K562 (cell line): ENCODE measurements at regions not wholly inside any gene's neighbourhood (a gene's known extent, or its start where the extent isn't known, plus 50 kb on each side); places are given as distances from the start of the nearest gene placed in this dataset.

Experiments
- ATAC-seq: fragments of 200-7000 bp; cut with Tn5 transposase; 3 replicates; pipeline ENCODE4 v1.9.1; 2020; ENCODE audit warnings: moderate library complexity
- BruUV-seq: library from RNA; stranded (reverse); fragments of 400-500 nt; replicated peaks from 2 replicates; lab custom pipeline; 2021; lab: Mats Ljungman, UMichigan
- CTCF ChIA-PET: fragments of 300-600 bp; formaldehyde crosslinking; extraction: SDS; loops from one replicate; lab custom pipeline; 2021; ENCODE audit warnings: low intra/inter-chr PET ratio; lab: Yijun Ruan, JAX
- POLR2A ChIA-PET: fragments of 300-600, 350-650 bp; sonication (Branson Sonifier 250); formaldehyde crosslinking; extraction: SDS; loops from one replicate; lab custom pipeline; 2021; ENCODE audit warnings: antibody characterized with exemption, inconsistent platforms; lab: Yijun Ruan, JAX
- DNase-seq, 4 experiments: peaks; one replicate each; pipeline versions ENCODE4 v3.0.0 to v3.0.0-alpha.2; 2011 to 2018; ENCODE audit warnings: low spot score in 3 of 4, mixed read lengths in 3 of 4; ENCODE audit errors: extremely low read depth in 1 of 4
- FAIRE-seq: peaks from 2 replicates; lab custom pipeline; 2011; peaks lifted over from hg19 to GRCh38; lab: Jason Lieb, UNC
- H2AFZ ChIP-seq: 2 replicates; pipeline ENCODE4 v1.6.0; 2011; ENCODE audit warnings: low read depth, low read length, control low read depth, inconsistent platforms
- H3K27ac ChIP-seq: fragments of 200-600 bp; 3 replicates; pipeline ENCODE4 v1.8.0; 2011; ENCODE audit warnings: low read depth, mild to moderate bottlenecking, control low read depth, inconsistent platforms, low read length, moderate library complexity, mixed read lengths; ENCODE audit errors: extremely low read depth
- H3K27me3 ChIP-seq, 2 experiments: fragments of 300-600 bp in 1 of 2; 2 replicates in 1 of 2; 3 replicates in 1 of 2; pipeline versions ENCODE4 v1.6.0 to v1.8.0; 2011; ENCODE audit warnings: inconsistent platforms in 2 of 2, low read length in 2 of 2, mild to moderate bottlenecking in 1 of 2, mixed read lengths in 1 of 2, moderate library complexity in 1 of 2; ENCODE audit not compliant: control insufficient read depth in 2 of 2, insufficient read depth in 2 of 2
- H3K36me3 ChIP-seq: fragments of 300-600 bp; 3 replicates; pipeline ENCODE4 v1.8.0; 2011; ENCODE audit warnings: mild to moderate bottlenecking, low read length, inconsistent platforms; ENCODE audit not compliant: control insufficient read depth, insufficient read depth
- H3K4me1 ChIP-seq, 2 experiments: fragments of 200-600 bp in 1 of 2; replicated peaks in 1 of 2; 2 replicates in 1 of 2; 3 replicates in 1 of 2; pipeline versions ENCODE4 v1.5.1 to v1.8.0; 2011; ENCODE audit warnings: inconsistent platforms in 2 of 2, low read length in 2 of 2, mild to moderate bottlenecking in 1 of 2, mixed read lengths in 1 of 2, moderate library complexity in 1 of 2; ENCODE audit not compliant: control insufficient read depth in 2 of 2, insufficient read depth in 2 of 2
- H3K4me2 ChIP-seq: 2 replicates; pipeline ENCODE4 v1.6.1; 2011; ENCODE audit warnings: low read length, control low read depth, inconsistent platforms, mixed read lengths; ENCODE audit not compliant: insufficient read depth
- H3K4me3 ChIP-seq: fragments of 200-600 bp; sonication (generic), shearing (Covaris generic); 2 replicates; pipeline ENCODE4 v1.5.1; 2016; ENCODE audit warnings: control low read depth, inconsistent platforms
- H3K79me2 ChIP-seq: fragments of 200-600 bp; 3 replicates; pipeline ENCODE4 v1.8.0; 2011; ENCODE audit warnings: low read length, inconsistent platforms; ENCODE audit not compliant: control insufficient read depth, insufficient read depth
- H3K9ac ChIP-seq, 2 experiments: 2 replicates each; pipeline versions ENCODE4 v1.6.0 to v1.6.1; 2011; ENCODE audit warnings: low read depth in 2 of 2, low read length in 2 of 2, control low read depth in 1 of 2, inconsistent platforms in 1 of 2, mild to moderate bottlenecking in 1 of 2, mixed read lengths in 1 of 2; ENCODE audit not compliant: insufficient read depth in 1 of 2
- H3K9me1 ChIP-seq: one replicate; pipeline ENCODE4 v1.6.0; 2011; ENCODE audit warnings: inconsistent platforms, mild to moderate bottlenecking, low read length, moderate library complexity; ENCODE audit not compliant: control insufficient read depth, insufficient read depth
- H3K9me3 ChIP-seq: replicated peaks from 2 replicates; pipeline ENCODE4 v1.5.1; 2011; ENCODE audit warnings: low read depth, low read length, inconsistent platforms; ENCODE audit not compliant: control insufficient read depth, insufficient read depth
- H4K20me1 ChIP-seq: replicated peaks from 2 replicates; pipeline ENCODE4 v1.6.1; 2011; ENCODE audit warnings: low read length, inconsistent platforms, mixed read lengths; ENCODE audit not compliant: control insufficient read depth, insufficient read depth
- CUX1 ChIP-seq: fragments of 200-800 bp; sonication (Bioruptor generic); IDR thresholded peaks from 2 replicates; pipeline ENCODE4 v1.6.1; 2016; ENCODE audit warnings: missing genetic modification characterization, missing compliant biosample characterization
- KDM4B ChIP-seq, 2 experiments: fragments of 450-650 bp in 1 of 2; sonication (generic) in 1 of 2; IDR thresholded peaks; 2 replicates each; pipeline ENCODE4 v1.6.1; 2016 to 2017; ENCODE audit warnings: borderline replicate concordance in 2 of 2, antibody characterized with exemption in 1 of 2, low read depth in 1 of 2, mild to moderate bottlenecking in 1 of 2
- MAFF ChIP-seq: IDR thresholded peaks from 2 replicates; pipeline ENCODE4 v1.6.1; 2012; ENCODE audit warnings: low read length, improper control_type of control experiment
- POLR2AphosphoS2 ChIP-seq: IDR thresholded peaks from 2 replicates; pipeline ENCODE4 v1.6.1; 2012; ENCODE audit warnings: low read length, improper control_type of control experiment
- POLR2H ChIP-seq: IDR thresholded peaks from 2 replicates; pipeline ENCODE4 v1.6.1; 2016; ENCODE audit warnings: missing genetic modification characterization, low read depth, mild to moderate bottlenecking, control low read depth, missing compliant biosample characterization, moderate library complexity
- SNIP1 ChIP-seq: fragments of 450-650 bp; IDR thresholded peaks from 2 replicates; pipeline ENCODE4 v1.7.1; 2017; ENCODE audit warnings: low read depth, mild to moderate bottlenecking
- TEAD1 ChIP-seq, 2 experiments: fragments of 450-650 bp in 1 of 2; sonication (generic) in 1 of 2; formaldehyde crosslinking; IDR thresholded peaks; 2 replicates each; pipeline versions ENCODE4 v1.4.0 to v1.8.0; 2020 to 2022; ENCODE audit warnings: mild to moderate bottlenecking in 2 of 2, missing genetic modification reagents in 1 of 2
- ZBED1 ChIP-seq: IDR thresholded peaks from 2 replicates; pipeline ENCODE4 v1.6.1; 2014
- ZNF609 ChIP-seq: sonication (generic); formaldehyde crosslinking; IDR thresholded peaks from 2 replicates; pipeline ENCODE4 v1.8.1; 2023; ENCODE audit warnings: missing genetic modification reagents, mild to moderate bottlenecking, borderline replicate concordance
- WGBS: fragments of 100-300 bp; shearing (Covaris generic); methylation state at CpG from one replicate; pipeline ENCODE4 v1.1.6; 2016; ENCODE audit warnings: low coverage, mixed read lengths; ENCODE audit not compliant: insufficient coverage; ENCODE audit errors: missing lambda C conversion rate; 5-methylcytosine and 5-hydroxymethylcytosine counted together
- in situ Hi-C: fragments of 300-500 bp; cut with MboI; formaldehyde crosslinking; loops from 4 replicates; pipeline ENCODE4 v1.15.0; 2018; ENCODE audit warnings: inconsistent platforms, mixed read lengths
- intact Hi-C: fragments of 100-400 bp; cut with micrococcal nuclease; formaldehyde crosslinking; loops from 2 replicates; pipeline ENCODE4 v1.14.2; 2022

DNA sequence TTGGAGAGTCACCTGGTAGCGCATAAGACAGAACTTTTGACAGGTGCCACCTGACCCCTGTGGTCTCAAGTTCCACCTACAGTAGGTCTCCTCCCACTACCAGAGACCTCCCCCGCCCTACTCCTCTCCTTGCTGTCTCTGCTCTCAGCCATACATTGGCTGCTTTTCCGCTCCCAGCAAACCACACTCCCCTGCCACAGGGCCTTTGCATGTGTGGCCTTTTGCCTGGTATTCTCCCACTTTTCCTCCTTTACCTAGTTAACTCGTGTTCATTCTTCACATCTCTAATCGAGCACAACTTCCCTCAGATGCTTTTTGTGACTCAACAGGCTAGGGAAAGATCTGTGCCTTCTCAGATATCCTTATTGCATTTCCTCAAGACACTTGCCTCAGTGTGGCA is 218.3 kb upstream of the EEF2KMT start:
- CTCF ChIA-PET = no interaction called here
- no peak for ATAC-seq

More for the DNA sequence above, 218.3 kb upstream of the EEF2KMT start:
- no TSS peak for BruUV-seq
- in situ Hi-C loops (no loop called here), intact Hi-C loops (no loop called here)
- Histone ChIP-seq H3K27me3 (no peaks in the 10 kb centered on the region), H3K36me3 (no peaks in the 10 kb centered on the region), H3K4me3 (no peak overlapping the region), H3K9me3 (no peaks in the 10 kb centered on the region), H3K4me1 (no peaks in the 10 kb centered on the region), H2AFZ (no peak overlapping the region), H3K9ac (no peak overlapping the region), H4K20me1 (0 out of 2 replicates have a peak, but pooled peaks cover 8% of the 10 kb centered on the region), H3K27ac (no peak overlapping the region)
- WGBS = 2% methylated on average over 5 of the region's 5 CpGs
- POLR2A ChIA-PET = no interaction called here
- FAIRE-seq = no peak
- no peak for TF ChIP-seq SNIP1
- no peak for TF ChIP-seq TEAD1 (CRISPR knock-in tag; IDR thresholded peaks at IDR 0.05)
- no peak for TF ChIP-seq ZBED1
- no peak for TF ChIP-seq POLR2H
- TF ChIP-seq ZNF609 (CRISPR knock-in tag) = no peak
- TF ChIP-seq MAFF = no peak
- TF ChIP-seq POLR2AphosphoS2 = no peak
- no peak for TF ChIP-seq KDM4B (IDR thresholded peaks at IDR 0.05; ENCODE audit: borderline replicate concordance in 2 of 2, low read depth in 1 of 2)
- TF ChIP-seq CUX1 = no peak
- TF ChIP-seq, all 486 proteins: peak for 0
- no peak for DNase-seq
- Histone ChIP-seq H3K79me2 (no peaks in the 10 kb centered on the region), H3K4me2 (no peak overlapping the region), H3K9me1 (no peaks in the 10 kb centered on the region)
